Right cardiac atrium (tissue), 5 donors: ENCODE measurements at regions not wholly inside any gene's neighbourhood (a gene's known extent, or its start where the extent isn't known, plus 50 kb on each side); places are given as distances from the start of the nearest gene placed in this dataset.

ENCODE experiments used
- ATAC-seq, 2 donors: fragments of 200-7000 bp; cut with Tn5 transposase; one replicate each; pipeline versions ENCODE4 v1.8.0 to v1.9.1; 2020; ENCODE audit warnings: moderate library complexity in 2 of 2, mild to moderate bottlenecking in 1 of 2
- DNase-seq, 3 donors: peaks; one replicate each; pipeline ENCODE4 v3.0.0-alpha.2; 2020
- H3K27ac ChIP-seq: one replicate; pipeline ENCODE4 v1.5.1; 2013; ENCODE audit warnings: mild to moderate bottlenecking, low read length, control low read depth, moderate library complexity
- H3K27me3 ChIP-seq: one replicate; pipeline ENCODE4 v1.6.1; 2013; ENCODE audit not compliant: control insufficient read depth, insufficient read depth
- H3K4me1 ChIP-seq: one replicate; pipeline ENCODE4 v1.6.1; 2013; ENCODE audit warnings: low read length; ENCODE audit not compliant: control insufficient read depth, insufficient read depth
- H3K4me3 ChIP-seq: one replicate; pipeline ENCODE4 v1.5.1; 2013; ENCODE audit warnings: low read length, control low read depth
- H3K9me3 ChIP-seq: one replicate; pipeline ENCODE4 v1.6.1; 2013; ENCODE audit warnings: low read length; ENCODE audit not compliant: control insufficient read depth
- WGBS: extraction: QIAGEN DNeasy Blood & Tissue Kit; methylation state at CpG from one replicate; pipeline ENCODE4 v1.1.7; 2013; 5-methylcytosine and 5-hydroxymethylcytosine counted together
- intact Hi-C, 4 donors: fragments of 100-400 bp; cut with DNase I; formaldehyde crosslinking; loops; one replicate each; pipeline versions ENCODE4 v1.11.0 to v1.14.0; 2022 to 2023
- donor health status: healthy with polysubstance abuse.
- donor health status: DM: no; HTN: yes; CAD: no.
- donor health status: DM: no; HTN: no; CAD: no.
- donor health status: DM: no; HTN: yes; CAD: no; lungs with severe emphysema.
- donor health status: DM: yes; HTN: yes; CAD: no.

DNA sequence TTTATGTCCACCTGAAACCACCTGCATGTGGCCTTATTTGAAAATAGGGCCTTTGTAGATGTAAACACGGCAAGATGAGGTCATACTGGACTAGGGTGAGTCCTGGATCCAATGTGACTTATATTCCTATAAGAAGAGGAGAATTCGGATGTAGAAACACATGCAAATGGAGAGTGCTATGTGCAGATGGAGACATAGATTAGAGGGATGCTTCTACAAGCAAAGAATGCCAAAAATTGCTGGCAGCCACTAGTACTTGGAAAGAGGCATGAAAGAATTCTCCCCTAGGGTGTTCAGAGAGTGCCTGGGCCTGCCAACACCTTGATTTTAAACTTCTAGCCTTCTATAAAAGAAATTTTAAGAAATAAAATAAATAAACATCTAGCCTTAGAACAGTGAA lies 226.1 kb downstream of the RFC3 start:
- Histone ChIP-seq H3K27me3 (no peaks in the 10 kb centered on the region), H3K4me3 (no peak overlapping the region), H3K27ac (no peak overlapping the region), H3K4me1 (no peaks in the 10 kb centered on the region), H3K9me3 (no peaks in the 10 kb centered on the region)
- intact Hi-C loops, result no loop called here
- no peak for DNase-seq
- no peak for ATAC-seq
- WGBS, result 72% methylated on average over 2 of the region's 2 CpGs

DNA sequence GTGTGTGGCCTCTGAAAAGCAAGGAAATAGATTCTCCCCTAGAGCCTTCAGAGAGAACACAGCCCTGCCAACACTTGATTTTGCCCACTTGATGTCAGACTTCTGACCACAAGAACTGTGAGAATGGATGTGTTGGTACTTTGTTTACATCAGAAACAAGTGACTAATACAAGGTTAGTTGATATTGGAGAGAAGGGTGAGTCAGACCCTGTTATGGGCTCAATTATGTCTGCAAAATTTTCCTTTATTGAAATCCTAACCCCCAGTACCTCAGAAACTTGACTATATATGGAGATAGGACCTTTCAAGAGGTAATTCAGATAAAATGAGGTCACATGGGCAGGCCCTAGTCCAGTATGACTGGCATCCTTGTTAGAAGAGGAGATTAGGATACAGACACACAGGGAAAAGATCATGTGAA lies 226.7 kb downstream of the RFC3 start:
- no peak for ATAC-seq
- Histone ChIP-seq H3K27ac (no peak overlapping the region), H3K4me3 (no peak overlapping the region), H3K9me3 (no peaks in the 10 kb centered on the region), H3K27me3 (no peaks in the 10 kb centered on the region), H3K4me1 (no peaks in the 10 kb centered on the region)
- intact Hi-C loops, result no loop called here
- no peak for DNase-seq

DNA sequence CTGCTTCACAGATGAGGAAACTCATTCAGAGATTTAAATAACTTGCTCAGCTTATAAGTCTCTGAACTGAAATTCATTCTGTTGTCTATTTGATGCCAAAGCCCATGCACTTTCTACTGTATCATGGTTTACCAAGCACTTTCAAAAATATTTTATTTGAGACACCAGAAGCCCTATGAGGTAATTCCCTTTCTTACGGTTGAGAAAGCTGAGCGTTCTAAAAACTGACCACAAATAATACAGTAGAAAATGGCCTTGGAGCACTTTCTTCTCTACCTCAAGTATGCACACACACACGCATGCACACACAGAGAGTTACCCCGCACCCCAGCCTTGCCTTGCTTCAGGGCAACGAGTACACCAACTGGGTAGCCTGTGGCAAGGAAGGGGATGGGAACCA lies 228.5 kb downstream of the RFC3 start:
- intact Hi-C loops, result no loop called here
- 86% methylated on average over 5 of the region's 5 CpGs for WGBS

DNA sequence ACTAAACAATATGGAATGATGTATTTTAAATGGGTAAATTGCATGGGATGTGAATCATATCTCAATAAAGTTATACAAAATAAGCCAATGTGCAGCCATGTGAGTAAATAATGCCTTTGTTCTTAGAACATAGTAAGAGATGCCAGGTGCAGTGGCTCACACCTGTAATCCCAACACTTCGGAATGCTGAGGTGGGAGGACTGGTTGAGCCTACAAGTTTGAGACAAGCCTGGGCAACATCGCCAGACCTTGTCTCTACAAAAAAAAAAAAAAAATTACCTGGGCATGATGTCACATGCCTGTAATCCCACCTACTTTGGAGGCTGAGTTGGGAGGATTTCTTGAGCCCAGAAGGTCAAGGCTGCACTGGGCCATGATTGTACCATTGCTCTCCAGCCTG lies 230.7 kb downstream of the RFC3 start:
- H3K27ac ChIP-seq, result no peak overlapping the region
- H3K4me1 ChIP-seq, result no peaks in the 10 kb centered on the region
- no peaks in the 10 kb centered on the region for H3K27me3 ChIP-seq
- H3K9me3 ChIP-seq, result no peaks in the 10 kb centered on the region
- DNase-seq (no peak), ATAC-seq (no peak)
- intact Hi-C loops, result no loop called here
- H3K4me3 ChIP-seq, result no peak overlapping the region
- 97% methylated on average over 2 of the region's 2 CpGs for WGBS

More for the DNA sequence above, 228.5 kb downstream of the RFC3 start:
- no peak for DNase-seq
- H3K27me3 ChIP-seq, result no peaks in the 10 kb centered on the region
- H3K9me3 ChIP-seq, result no peaks in the 10 kb centered on the region
- no peak overlapping the region for H3K4me3 ChIP-seq
- ATAC-seq, result no peak
- H3K27ac ChIP-seq, result no peak overlapping the region
- no peaks in the 10 kb centered on the region for H3K4me1 ChIP-seq

DNA sequence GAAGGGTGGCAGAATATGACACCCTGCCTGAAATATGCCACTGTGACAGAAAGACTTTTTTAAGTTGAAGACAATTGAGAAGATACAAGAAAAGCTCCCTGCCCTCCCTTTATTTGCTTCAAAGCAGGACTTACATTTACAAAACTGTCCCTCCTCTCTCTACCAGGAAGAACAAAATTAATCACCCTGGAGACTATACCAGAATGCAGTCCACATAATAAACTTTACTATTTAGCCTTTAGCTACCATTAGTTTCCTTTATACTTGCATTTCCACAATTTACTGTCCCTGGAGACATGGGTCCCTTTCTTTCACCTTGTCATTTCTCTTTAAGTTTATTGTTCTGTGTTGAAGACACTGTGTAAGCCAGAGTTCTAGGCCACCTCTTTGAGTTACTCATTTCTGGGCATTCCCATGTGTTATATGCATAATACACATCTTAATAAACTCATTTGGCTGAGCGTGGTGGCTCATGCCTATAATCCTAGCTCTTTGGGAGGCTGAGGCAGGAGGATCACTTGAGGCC lies 238.8 kb downstream of the RFC3 start:
- WGBS, result 94% methylated on average over 1 of the region's 1 CpG
- Histone ChIP-seq H3K27ac (no peak overlapping the region), H3K4me1 (no peaks in the 10 kb centered on the region), H3K27me3 (no peaks in the 10 kb centered on the region), H3K9me3 (no peaks in the 10 kb centered on the region), H3K4me3 (no peak overlapping the region)
- DNase-seq, result no peak
- intact Hi-C loops, result no loop called here
- ATAC-seq, result no peak

DNA sequence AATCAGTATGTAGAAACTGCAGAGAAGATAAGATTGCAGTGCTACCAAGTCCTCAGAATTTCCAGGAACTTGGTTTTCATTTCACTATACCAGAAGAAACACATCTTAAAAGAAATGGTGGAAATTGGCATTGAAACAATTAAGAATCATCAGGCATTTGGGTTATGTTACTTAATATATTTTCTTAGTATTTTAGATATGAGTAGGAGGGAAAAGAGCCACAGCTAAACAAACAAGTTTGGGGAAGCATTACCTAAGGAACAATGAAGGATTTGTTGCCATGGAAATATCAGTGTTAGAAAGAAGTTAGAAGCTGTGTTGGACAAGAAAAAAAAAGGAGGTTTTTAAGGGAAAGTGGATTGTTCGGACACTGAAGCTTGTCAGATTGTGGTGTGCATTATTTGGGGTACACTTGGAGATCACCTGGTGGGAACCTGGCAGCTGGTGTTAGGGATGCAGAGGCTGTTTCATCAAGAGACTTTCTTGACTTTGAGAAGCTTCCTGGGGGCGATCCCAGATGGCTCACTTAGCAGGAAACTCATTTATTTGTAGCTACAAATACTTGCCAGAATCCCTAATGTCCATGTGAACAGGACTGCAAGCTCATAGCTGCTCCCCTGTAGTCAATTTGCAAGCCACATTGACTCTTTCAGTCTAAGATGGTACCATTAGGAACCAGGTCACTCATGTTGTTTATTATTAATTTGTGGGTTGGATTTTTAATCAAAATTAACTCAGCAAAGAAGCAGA lies 246.7 kb downstream of the RFC3 start:
- 61% methylated on average over 2 of the region's 2 CpGs for WGBS

DNA sequence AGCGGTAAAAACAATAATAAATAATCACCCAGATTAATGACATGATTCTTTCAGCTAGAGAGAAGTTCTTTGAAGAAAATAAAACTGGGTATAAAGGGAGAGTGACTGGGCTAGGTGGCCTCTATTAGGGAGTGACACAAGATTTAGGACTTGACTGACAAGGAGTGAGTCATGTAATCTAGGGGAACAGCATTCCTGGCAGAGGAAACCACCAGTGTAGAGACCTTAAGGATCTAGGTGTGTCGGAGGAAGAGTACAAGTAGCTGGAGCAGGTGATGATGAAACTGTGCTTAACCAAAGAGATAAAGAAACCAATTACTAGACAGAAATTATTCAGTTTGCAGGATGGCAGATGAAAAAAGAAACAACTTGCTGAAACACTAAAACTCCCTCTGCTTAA lies 248.0 kb downstream of the RFC3 start:
- DNase-seq, result no peak
- 95% methylated on average over 2 of the region's 2 CpGs for WGBS
- intact Hi-C loops, result no loop called here
- no peak for ATAC-seq
- Histone ChIP-seq H3K27ac (no peak overlapping the region), H3K4me3 (no peak overlapping the region), H3K27me3 (no peaks in the 10 kb centered on the region), H3K9me3 (no peaks in the 10 kb centered on the region), H3K4me1 (no peaks in the 10 kb centered on the region)

More for the DNA sequence above, 246.7 kb downstream of the RFC3 start:
- ATAC-seq (no peak), DNase-seq (no peak)
- H3K27ac ChIP-seq, result no peak overlapping the region
- intact Hi-C loops, result no loop called here
- no peaks in the 10 kb centered on the region for H3K9me3 ChIP-seq
- H3K4me1 ChIP-seq, result no peaks in the 10 kb centered on the region
- H3K4me3 ChIP-seq, result no peak overlapping the region
- no peaks in the 10 kb centered on the region for H3K27me3 ChIP-seq

DNA sequence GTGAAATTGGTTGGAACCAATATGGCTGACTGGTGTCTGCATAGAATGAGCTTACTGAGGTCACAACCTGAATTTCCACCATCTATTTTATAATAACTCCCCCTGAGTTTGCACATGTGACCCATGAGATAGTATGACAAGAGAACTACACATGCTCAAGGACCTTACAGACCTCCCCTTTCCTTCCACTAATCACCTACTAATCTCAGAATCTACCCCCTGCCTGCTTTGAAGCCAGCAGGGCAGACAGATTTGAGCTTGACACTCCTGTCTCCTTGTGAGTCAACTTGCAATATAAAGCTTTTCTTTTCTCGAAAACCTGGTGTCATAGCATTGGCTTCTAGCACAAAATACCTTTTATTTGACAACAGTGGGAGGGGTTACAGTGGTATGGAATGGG lies 248.4 kb downstream of the RFC3 start:
- Histone ChIP-seq H3K27ac (no peak overlapping the region), H3K4me3 (no peak overlapping the region), H3K4me1 (no peaks in the 10 kb centered on the region), H3K9me3 (no peaks in the 10 kb centered on the region), H3K27me3 (no peaks in the 10 kb centered on the region)
- ATAC-seq (no peak), DNase-seq (no peak)
- 87% methylated on average over 1 of the region's 1 CpG for WGBS
- intact Hi-C loops, result no loop called here

DNA sequence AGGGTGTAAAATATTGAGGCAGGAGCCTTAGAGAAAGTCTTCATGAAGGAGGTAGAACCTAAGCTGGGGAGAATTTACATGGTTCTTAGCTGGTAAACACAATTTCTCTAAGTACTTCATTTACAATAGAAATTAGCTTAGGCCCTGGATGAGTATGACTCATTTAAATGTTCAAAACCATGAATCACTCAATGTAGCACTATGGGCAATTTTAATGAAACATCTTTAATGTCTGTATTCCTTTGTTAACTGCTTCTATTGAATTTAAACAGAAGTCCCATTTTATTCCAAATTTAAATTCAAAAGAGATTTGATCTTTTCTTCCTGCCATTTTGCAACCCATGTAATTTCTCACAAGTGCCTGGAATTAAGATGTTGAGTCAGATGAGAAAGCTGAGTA lies 252.1 kb downstream of the RFC3 start:
- intact Hi-C loops, result loop anchor here in 2 of 4 donors (5.0 to 10.0 kb wide), 4 partner anchors 135 to 1085 kb away; no protein-coding TSS in a partner anchor
- no peaks in the 10 kb centered on the region for H3K27me3 ChIP-seq
- H3K27ac ChIP-seq, result no peak overlapping the region
- H3K4me3 ChIP-seq, result no peak overlapping the region
- H3K4me1 ChIP-seq, result no peaks in the 10 kb centered on the region
- no peaks in the 10 kb centered on the region for H3K9me3 ChIP-seq
- no peak for DNase-seq
- ATAC-seq, result no peak

DNA sequence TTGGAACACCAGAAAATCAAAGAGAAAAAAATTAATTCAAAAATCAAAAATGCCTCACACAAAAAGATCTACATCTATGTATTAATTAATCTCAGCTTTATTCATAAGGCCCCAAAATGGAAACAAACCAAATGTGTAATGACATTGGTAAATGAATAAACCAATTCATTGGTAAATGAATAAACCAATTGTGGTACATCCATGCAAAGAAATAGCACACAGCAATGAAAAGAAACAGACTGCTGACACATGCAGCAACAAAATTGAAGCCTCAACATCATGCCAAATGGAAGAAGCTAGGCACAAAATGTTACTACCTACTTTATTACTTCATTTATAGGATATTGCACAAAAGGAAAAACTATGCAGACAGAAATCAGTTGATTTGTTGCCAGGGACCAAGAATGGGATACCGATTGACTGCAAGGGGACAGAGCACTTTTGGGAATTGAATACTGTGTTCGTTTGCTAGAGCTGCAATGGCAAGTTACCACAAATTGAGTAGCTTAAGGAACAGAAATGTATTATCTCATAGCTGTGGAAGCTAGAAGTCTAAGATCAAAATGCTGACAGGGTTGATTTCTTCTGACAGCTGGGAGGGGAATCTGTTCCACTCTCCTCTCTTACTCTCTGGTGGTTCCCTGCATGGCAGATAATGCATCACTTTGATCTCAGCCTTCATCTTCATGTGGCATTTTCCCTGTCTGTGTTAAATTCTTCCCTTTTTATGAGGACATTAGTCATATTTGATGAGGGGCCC lies 252.8 kb downstream of the RFC3 start:
- Histone ChIP-seq H3K4me1 (no peaks in the 10 kb centered on the region), H3K4me3 (no peak overlapping the region), H3K27ac (no peak overlapping the region), H3K27me3 (no peaks in the 10 kb centered on the region), H3K9me3 (no peaks in the 10 kb centered on the region)
- intact Hi-C loops, result loop anchor here in 2 of 4 donors (5.0 to 10.0 kb wide), 4 partner anchors 136 to 1084 kb away; no protein-coding TSS in a partner anchor
- WGBS, result 77% methylated on average over 2 of the region's 2 CpGs
- no peak for DNase-seq
- no peak for ATAC-seq

DNA sequence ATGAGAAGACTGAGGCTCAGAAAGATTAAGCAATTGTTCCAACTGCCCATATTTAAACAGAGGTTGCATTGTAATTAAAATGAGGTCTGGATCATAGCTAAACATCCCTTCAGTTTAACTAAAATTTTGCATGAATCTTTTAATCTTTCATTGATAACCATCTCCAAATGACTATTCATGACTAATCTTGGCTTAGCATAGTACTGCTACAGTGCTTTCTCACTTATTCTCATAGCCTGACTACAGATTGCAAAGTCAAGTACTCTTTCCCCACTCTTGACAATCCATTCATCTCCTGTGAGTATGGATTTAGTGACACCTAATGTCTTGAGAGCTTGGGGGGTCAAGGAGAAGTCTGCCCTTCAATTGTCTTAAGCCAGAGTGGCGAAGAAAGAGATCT lies 258.4 kb downstream of the RFC3 start:
- intact Hi-C loops, result loop anchor here in 2 of 4 donors (10.0 kb wide), 3 partner anchors 142 to 1078 kb away; no protein-coding TSS in a partner anchor
- WGBS, result 96% methylated on average over 1 of the region's 1 CpG
- no peaks in the 10 kb centered on the region for H3K27me3 ChIP-seq

More for the DNA sequence above, 258.4 kb downstream of the RFC3 start:
- H3K4me3 ChIP-seq, result no peak overlapping the region
- H3K4me1 ChIP-seq, result peaks cover 3% of the 10 kb centered on the region
- no peak for DNase-seq
- ATAC-seq, result no peak
- H3K27ac ChIP-seq, result no peak overlapping the region
- no peaks in the 10 kb centered on the region for H3K9me3 ChIP-seq
